SIG-M5 treated with dmso at 0.1 percent for 504 hours (cell line): ENCODE measurements at regions not wholly inside any gene's neighbourhood (a gene's known extent, or its start where the extent isn't known, plus 50 kb on each side); places are given as distances from the start of the nearest gene placed in this dataset.

Experiments
- DNase-seq: peaks from one replicate; lab custom pipeline; 2025; ENCODE audit not compliant: unreplicated experiment; lab: John Stamatoyannopoulos, UW

DNA sequence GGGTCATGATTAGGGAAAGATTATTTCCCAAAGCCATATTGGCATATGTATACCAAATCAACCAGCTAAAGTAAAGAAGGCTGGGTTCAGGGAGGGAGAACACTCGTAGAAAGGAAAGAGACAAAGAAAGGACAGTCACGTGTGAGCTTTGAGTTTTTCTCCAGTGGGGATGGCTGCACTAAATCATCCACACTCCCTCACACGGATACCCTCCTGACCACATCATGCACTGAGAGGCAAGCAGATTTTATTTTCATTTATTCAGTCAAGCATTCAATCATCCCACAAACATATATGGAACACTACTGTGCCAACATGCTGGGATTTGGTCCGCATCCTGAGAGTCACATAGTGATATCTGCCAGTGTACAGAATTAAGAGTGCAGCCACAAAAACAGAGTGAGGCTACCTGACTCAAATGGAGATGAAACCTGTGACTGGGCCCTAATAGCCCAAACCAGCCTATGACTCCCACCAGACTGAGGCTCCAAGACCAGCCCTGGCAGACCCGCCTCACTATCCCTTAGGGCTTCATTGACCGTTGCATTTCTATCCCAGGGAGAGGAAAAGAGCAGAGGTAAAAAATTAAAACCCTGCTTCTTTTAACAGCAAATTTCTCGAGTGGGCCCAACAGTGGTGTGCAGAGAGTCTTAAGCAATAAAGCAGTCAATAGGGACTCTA is 155.9 kb downstream of the BARHL2 start:
- DNase-seq = no peak

DNA sequence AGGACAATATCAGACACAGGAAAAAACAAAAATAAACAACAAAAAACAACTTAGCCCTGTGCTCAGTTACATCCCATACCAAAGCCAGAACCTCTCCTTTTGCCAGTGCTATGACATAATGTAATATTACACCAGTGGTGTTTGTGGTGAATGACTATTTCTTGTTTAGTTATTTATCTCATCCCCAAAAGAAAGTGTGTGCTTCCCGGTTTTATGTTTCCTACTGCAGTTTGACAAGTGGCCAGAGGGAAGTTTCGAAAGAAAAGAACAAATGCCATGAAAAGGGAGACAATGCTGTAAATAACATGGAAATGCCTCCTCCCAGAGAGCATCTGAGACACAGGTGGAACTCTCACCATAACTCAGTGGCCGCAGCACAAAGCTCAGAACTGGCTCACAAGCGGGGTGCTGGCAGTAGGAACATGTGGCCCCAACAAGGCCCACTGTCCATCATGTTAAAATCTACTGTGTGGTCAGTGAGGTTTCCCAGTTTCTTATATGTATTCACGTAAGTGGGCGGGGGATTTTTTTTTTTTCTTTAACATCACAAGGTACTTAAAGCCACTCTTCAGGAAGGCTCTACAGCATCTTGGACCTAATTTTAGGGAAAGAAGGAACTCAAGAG is 158.2 kb downstream of the BARHL2 start:
- no peak for DNase-seq

DNA sequence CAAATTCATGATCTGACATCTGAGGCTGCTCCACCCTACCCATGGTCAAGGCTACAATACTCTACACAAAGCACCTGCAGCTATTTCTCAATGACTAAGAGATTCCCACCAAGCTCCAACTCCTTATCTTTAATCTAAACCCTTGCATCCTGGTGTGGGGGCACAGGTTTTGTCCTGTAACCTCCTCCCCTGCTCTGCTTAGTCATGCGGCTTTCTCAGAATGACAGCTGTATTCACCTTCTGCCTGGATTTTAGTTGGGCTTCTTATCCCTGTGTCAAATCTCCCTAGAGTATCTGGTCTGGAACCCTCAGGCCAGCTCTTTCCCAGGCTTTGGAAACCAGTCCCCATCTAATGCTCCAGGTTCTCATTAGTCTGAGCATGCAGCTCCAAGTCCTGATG is 159.0 kb downstream of the BARHL2 start:
- no peak for DNase-seq

DNA sequence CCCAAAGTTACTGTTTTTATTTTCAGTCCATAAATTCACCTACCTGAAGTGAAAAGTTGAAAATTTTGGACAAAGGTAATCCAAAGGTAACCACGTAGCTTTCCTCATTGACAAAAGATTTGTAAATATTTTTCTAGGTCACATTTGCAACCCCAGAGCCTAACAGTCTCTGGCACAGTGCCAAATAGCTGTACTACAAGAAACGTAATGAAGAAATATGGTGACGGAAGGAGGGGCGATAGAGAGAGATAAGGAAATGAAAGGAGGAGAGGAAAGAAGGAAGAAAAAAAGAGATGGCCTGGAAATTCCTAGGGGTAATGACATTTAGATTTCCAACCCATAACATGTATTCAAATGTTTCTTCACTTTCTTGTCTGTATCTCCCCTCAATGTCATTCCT is 159.4 kb downstream of the BARHL2 start:
- no peak for DNase-seq

DNA sequence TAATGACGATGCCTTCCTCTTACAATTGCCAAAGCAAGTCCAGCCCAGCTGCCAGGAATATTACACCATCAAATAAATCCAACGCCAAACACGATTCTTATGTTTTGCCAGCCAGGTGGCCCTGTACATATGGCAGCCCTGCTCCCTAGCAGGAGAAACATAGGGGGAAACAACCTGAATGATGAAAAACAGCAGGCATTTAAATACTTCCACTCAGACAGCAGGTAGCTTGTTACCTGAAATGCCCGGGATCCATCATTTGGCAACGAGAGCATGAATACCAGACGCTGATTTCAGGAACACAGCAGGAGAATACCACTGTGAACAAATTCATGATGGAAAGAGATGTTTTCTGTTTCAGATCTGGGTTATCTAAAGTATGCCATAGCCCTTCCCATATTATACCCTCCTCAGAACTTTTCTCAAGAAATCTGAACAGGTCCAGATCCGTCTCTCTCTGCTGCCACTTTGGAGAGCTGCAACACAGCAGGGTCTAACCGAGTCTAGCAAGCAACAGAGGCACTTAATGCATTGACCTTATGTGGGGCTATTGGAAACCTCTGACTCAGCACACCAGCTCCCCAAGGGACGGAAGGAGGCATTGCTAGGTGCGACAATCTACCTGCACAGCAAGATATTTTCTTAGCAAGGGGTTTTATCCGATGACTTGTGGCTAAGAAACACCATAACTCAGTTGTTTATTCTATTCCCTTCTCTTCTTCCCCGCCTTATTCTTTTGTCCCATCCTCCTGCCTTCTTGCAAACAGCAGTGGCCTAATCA is 166.3 kb downstream of the BARHL2 start:
- DNase-seq = no peak

DNA sequence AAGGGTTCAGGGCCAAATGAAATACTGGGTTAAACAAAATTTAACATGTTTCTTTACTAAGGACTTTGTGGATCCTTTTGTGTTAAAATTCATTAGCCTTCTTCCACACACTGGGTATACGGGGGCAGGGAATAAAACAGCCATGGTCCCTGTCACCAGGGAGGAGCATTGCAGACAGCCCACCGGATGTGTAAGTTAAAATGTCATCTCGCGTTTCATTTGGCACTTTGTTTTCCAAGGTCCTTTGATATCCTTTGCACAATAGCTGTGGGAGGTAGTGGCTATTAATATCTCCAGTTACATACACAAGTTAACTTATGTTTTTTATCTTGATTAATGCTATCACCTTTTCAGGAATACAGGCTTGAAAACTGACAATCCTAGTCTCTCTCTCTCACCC is 172.7 kb downstream of the BARHL2 start:
- no peak for DNase-seq

DNA sequence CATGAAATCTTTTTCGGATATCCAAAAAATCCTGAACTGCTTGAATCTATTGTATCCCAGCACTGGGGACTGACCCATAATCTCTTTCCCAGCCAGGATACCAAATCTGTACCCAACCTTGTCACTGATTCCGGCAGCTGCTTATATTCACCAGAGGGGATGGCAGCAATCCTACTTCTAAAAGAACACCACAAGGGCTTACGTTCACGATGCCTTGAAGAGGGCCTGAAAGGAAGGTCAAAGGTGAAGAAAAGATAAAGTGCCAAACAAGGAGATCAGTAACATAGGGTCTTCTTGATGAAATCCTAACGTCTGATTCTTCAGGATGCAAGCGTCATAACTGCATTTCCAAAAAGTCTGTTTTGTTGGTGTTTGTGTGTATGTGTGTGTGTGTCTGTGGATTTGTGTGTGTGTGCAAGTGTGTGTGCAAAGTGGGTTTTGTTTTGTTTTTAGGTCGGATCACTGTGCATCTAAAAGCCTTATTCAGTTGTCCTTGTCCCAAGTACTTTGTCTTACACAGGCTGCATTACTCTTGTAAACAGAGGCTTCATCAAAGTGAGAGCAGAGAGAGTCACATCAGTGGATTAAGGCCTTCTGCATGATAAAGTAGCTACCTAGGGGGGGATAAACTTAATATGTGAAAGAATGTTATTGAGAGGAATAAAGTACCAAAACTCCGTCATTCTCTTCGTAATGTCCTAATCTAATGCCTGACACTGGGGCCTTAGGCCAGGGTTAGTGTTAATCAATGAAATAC is 179.3 kb downstream of the BARHL2 start:
- no peak for DNase-seq

DNA sequence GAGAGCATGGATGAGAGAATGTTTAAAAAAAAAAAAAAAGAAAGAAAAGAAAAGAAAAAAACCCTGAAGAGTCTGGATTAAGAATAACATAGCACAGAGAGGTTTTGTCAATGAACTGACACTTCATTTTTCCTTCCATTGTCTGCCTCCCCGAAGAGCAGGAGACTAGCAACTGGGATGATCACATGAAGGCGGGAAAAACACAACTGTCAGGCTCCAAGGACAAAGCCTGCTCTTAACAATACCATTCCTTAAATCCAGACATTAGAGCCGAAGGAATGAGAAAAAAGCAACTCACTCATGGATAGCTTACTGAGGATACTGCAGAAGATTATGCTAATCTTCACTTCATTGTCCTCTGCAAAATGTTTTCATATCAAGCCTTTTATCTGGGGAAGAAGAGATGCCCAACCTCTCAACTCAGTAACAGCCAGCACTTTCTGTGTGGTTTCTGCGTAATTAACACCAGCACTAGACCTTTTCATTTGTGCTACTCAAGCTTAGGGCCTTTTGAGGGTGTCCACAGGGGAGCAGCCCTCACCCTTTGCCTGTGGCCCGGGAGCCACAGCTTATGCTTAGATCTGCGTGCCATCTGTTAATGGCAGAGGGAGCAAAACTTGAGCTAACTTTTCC is 182.3 kb downstream of the BARHL2 start:
- DNase-seq = no peak

DNA sequence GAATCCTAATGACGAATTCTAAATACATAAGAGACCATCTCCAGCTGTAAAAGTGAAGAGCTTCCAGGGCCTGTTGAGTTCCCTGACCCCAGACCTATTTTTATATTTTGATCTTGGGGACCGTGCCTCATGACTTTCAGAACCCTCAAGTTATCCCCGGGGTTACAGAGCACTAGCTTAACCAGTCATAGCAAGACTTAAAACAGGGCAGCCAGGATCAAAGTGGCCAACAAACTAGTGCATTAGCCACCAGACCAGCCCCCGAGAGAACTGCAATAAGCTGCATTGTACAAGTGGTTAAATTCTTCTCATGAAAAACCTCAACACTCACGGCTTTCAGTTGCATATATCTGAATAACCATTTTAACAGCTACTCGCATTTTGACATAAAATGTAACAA is 183.0 kb downstream of the BARHL2 start:
- DNase-seq = no peak

DNA sequence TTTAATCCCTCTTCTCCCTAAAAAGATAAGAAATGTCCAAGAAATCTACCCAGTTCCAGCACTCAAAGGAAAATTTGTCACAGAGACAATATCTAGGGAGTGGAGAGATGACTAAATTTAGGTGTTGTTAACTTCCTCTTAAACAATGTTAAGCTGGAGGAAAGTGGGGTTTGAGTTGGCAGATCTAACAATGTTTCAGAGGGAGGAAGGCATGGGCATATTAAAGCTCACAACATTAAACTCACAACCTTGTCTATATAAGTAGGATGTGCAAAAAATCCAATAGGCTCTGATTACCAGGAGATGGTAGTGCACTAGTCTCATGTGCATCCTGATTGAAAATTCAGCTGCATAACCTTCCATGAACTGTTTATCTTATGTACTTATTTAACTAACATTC is 190.1 kb downstream of the BARHL2 start:
- no peak for DNase-seq

DNA sequence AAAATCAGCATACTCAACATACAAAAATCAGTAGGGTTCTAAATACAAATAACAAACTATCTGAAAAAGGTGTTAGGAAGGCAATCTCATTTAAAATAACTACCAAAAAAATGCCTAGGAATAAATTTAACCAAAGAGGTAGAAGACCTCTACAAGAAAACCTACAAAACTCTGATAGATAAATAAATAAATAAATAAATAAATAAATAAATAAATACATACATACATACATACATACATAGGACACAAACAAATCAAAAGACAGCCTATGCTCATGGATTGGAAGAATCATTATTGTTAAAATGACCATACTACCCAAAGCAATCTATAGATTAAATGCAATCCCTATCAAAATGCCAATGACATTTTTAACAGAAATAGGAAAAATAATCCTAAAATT is 194.7 kb downstream of the BARHL2 start:
- DNase-seq = no peak

DNA sequence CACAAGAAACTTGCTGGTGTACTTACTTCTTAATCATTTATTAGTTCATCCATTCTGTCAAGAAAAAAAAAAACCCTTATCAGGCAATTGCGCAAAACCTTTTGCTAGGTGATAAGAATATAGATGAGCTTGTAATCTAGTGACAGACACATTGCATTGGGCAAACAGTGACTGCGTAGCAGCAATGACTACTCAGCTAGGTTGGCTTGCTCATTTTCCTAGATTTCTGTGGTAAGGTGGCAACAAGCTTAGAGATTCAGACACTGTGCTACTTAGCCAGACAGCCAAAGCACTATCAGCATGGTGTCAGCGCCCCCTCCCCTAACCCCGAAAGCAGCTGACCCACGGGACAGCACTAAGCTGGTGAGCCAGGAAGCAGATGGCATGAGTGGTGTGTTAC is 203.1 kb downstream of the BARHL2 start:
- no peak for DNase-seq

DNA sequence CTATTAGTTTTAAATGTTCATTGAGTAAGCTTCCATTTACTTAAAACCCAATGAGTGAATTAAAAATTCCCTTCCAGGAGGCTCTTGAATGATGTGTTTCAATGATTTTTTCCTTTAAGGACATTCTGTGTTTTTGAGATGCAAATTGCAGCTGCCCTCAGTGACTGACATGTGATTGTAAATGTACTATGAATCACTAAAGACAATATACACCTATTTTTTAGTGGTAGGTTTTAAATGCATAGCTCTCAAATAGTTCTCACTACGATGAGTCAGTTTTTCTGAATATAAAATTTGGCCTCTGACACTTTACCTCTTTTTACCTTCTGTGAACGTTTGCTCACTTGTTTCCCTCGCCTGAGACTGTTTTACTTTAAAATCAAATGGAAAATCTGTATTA is 204.7 kb downstream of the BARHL2 start:
- DNase-seq = no peak

DNA sequence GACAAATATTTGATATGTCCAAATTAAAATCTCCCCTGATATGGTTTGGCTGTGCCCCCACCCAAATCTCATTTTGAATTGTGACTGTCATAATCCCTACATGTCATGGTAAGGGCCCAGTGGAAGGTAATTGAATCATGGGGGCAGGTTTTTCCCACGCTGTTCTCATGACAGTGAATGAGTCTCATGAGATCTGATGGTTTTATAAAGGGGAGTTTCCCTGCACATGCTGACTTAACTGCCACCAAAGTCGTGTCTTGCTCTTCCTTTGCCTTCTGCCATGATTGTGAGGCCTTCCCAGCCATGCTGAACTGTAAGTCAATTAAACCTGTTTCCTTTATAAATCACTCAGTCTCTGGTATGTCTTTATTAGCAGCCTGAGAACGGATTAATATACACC is 207.0 kb downstream of the BARHL2 start:
- no peak for DNase-seq

DNA sequence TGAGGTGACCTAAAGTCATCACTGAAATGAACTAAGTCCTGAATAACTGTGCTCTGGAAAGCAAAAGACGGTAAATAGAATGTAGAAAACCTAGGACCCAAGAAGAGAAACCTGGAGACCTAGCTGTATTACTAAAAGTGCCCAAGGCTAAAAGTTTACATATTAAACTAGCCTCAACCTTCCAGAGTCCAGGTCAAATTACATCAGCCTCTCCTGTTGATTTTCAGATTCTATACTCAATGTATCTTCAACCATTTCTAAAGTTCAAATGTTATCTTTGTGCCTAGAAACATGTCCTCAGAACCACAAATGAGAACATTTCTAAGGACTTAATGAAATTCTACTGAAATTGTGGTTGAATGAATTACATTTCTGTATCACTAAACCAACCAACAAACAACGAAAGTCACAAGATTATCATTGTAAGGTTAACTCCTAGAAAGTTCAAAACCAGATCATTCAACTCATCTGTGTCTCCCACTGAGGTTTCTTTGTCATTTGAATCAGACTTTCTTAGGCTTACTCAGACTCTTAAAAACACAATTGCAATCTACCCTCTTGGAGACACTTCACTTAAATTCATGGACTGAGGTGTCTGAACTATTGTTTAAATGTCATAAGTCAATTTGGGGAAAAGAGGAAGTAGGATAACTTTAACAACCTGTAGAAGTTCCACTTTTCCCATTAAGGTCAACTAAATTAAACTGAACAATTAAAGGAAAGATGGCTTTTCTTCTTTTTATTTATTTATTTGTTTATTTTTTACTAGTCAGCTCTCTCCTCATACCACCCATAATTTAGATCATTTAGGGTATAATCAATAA is 207.7 kb downstream of the BARHL2 start:
- no peak for DNase-seq

DNA sequence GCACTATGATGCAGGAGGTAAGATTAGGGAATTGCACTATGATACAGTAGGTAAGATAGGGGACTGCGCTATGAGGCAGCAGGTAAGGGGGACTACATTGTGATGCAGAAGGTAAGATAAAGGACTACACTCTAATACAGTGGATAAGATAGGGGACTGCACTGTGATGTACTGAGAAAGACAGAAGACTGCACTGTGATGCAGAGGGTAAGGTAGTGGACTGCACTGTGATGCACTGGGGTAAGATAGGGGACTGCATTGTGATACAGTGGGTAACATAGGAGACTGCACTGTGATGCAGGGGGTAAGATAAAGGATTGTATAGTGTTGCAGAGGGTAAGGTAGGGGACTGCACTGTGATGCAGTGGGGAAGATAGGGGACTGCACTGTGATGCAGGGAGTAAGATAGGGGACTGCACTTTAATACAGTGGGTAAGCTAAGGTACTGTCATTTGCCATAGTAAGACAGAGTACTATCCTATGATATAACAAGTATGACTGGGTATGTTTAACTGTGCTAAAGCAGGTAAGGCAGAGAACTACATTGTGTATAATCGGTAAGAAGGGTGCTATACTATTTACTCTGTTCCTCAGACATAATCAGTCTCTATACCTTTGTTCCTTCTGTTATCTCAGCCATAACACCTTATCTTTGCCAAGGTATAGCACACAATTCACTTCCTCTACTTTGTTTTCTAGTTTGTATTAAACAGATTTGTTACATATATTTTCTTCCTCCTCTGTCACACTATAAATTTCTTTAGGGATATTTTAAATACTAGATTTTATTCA is 208.5 kb downstream of the BARHL2 start:
- no peak for DNase-seq

DNA sequence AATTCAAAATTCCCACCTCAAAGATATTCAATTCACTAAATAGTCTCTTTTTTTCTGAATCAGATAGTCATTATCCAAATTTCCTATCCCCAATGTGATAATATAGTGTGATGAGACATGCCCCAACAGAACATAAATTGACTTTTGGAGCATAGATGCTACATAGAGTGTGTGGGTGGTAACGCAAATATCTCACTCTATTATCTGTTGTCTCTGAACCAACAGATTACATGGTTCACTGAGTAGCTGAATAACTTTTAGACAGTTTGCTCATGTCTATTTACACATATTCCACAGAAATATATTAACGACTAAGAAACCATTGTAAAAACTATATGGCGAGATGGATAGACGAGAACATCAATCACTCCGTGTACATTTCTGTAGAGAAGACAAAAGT is 209.9 kb downstream of the BARHL2 start:
- no peak for DNase-seq

DNA sequence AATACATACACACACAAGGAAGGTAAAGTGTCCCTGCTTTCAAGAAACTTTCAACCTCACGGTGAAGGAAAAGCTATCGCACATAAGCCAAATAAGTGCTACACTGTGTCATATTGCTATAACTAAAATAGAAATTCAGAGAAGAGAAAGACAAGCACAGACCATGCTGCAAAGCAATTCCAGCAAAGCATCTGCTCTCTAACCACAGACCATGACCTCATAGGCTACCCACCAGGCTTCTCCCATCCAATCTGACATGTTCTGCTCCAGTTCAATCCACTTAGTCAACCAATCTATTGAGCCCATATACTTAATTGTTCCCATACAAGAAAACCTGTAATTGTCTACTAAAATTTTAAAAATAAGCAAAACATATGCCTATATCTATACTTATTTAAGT is 211.3 kb downstream of the BARHL2 start:
- DNase-seq = no peak

DNA sequence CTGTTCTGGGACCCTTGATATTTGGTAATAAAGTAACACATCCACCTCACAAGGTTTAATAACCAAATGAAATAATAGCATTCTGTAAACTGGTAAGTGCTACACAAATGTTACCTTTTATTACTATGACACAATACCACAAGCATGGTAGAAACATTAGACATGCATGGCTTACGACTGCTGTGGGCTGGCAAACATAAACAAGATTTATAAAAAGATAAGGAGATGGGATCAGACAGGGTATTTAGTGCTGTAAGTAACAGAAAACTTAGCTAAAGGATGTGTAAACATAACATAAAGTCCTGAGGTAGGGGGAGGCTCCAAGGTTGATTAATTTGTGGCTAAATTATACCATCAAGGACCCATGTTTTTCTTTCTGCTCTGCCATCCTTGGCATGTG is 212.6 kb downstream of the BARHL2 start:
- no peak for DNase-seq

DNA sequence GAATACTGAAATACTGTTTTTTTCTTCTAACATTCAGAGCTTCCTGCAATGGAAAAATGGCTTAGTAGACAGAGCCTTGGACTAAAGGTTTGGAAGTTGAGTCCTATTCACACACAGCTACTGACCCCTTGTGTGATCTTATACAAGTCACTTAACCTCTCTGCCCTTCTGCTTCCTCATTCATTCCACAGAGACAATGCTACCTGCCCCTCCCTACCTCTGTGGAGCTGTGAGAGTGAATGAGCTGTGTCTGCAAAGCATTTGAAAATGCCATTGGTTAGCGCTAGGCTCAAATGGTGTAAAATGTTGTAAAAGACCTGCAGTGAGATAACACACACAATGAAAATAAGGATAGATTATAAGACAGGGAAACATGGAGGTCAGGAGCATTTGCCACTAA is 214.4 kb downstream of the BARHL2 start:
- no peak for DNase-seq
